ENCODE measurements at regions not wholly inside any gene's neighbourhood (a gene's known extent, or its start where the extent isn't known, plus 50 kb on each side); places are given as distances from the start of the nearest gene placed in this dataset.
A peak's percentile ranks its signal among the peaks of the same experiment; 100 is the strongest.
"Not testable (repeated sequence)": the region's sequence is repeated elsewhere in the genome, so short reads cannot be mapped to it uniquely, and the experiment has no call there.

DNA sequence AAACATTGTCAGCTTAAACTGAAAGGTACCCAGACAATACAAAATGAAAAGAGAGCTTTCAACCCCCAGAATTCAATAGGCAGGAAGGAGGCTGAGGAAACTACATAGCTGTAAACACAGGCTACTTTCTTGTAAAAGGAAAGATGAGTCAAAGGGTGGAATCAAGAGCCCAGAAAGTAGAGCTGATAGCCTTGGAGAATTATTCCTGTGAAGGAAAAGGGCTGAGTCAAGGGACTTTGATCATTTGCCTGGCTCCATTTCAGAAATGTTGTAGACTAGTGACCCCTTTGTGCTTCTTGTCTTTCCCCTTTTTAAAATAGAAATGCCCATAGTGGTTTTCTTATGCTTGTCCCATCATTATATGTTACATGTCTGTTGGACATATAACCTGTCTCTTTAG lies 597.6 kb downstream of the ADGRL2 start:
- no peak for DNase-seq (ENCODE audit: low read depth, low spot score)

DNA sequence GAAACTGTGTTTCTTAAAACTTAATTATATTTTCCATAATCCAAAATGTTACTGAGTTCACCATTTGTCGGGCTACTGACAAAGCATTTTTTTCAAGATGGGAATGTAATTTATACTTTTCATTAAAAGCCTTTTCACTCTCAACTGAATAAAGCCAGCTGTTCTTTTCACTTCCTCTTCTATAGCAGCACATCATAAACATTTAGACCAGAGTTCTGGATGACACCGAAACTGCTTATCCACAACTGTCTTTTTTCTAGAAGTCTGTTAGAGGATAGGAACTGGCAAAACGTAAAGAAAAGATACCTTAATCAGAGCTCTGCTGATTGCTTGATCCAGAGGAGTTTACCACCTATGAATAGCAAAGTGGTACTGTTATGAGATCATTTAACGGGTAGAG lies 594.7 kb downstream of the ADGRL2 start:
- H3K27ac ChIP-seq = no peak overlapping the region
- DNase-seq (ENCODE audit: low read depth, low spot score) = no peak

More for the DNA sequence above, 597.6 kb downstream of the ADGRL2 start:
- no peak overlapping the region for H3K27ac ChIP-seq

- no peak for DNase-seq (ENCODE audit: low read depth, low spot score)
- peak overlapping the region; percentile 66 for H3K27ac ChIP-seq
Measured at GRCh38 chr1:82392946-82393345, 592.2 kb downstream of the ADGRL2 start.

DNA sequence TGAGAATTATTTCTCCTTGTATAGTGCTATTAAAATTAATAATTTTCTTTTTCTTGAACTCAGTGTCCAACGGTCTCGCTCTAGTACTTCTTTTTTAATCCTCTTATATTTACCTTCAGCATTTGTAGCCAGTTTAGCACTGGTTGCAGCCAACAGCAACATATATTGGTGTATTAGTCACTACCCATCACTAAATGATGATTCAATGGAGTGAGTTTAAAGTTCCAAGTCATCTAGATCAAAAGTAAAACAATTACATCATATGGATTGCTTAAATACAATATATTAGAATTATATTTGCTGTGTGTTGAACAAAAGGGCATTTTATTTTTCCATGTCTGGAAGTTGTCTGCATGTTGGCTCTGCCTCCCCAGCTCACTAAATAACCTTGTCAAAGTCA lies 591.8 kb downstream of the ADGRL2 start:
- peak overlapping the region; percentile 66 for H3K27ac ChIP-seq
- DNase-seq (ENCODE audit: low read depth, low spot score) = peak; percentile 66

- DNase-seq (ENCODE audit: low read depth, low spot score) = no peak
- H3K27ac ChIP-seq = no peak overlapping the region
Measured at GRCh38 chr1:82391712-82392111, 591.0 kb downstream of the ADGRL2 start.

GRCh38 chr1:82390627-82391026 lies 589.9 kb downstream of the ADGRL2 start:
- H3K27ac ChIP-seq = no peak overlapping the region
- DNase-seq (ENCODE audit: low read depth, low spot score) = no peak

DNA sequence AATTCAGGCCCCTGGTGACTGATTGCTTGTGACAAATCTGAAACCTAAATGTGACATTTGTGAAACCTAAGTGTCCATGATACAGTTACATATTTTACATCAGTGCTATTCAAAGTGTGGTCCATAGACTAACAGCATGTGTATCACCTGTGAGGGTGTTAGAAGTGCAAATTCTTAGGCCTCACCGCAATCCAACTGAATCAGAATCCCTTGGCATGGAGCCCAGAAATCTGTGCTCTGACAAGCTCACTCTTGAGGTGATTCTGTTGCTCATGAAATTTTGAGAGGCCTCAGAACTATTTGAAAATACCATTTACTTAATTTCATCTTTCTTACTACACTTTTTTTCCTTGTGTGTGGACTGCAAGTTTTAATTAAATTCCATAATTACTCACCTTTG lies 587.9 kb downstream of the ADGRL2 start:
- H3K27ac ChIP-seq = no peak overlapping the region
- peak; percentile 93 for DNase-seq (ENCODE audit: low read depth, low spot score)

DNA sequence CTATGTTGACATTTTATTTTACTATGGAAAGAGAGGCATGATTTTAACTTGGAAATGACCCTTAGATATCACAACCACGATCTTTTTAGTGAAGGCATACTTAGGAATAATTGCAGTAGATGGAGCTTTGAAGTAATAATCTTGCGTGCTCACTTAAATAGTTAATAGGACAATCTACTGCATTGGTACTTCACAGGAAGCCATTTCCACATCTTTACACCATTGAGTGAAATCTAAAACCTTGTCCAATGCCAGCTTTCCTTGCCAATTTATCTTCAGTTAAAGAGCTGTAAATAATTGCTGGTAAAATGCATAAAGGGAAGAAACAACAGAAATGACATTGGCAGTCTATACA lies 586.3 kb downstream of the ADGRL2 start:
- DNase-seq (ENCODE audit: low read depth, low spot score) = no peak
- H3K27ac ChIP-seq = no peak overlapping the region

GRCh38 chr1:82386365-82387011 lies 585.8 kb downstream of the ADGRL2 start:
- no peak overlapping the region for H3K27ac ChIP-seq
- DNase-seq (ENCODE audit: low read depth, low spot score) = no peak

GRCh38 chr1:82384776-82385175 lies 584.0 kb downstream of the ADGRL2 start:
- DNase-seq (ENCODE audit: low read depth, low spot score) = no peak

GRCh38 chr1:82377201-82377884 lies 576.6 kb downstream of the ADGRL2 start:
- H3K27ac ChIP-seq = no peak overlapping the region
- DNase-seq (ENCODE audit: low read depth, low spot score) = no peak

More at GRCh38 chr1:82384776-82385175, 584.0 kb downstream of the ADGRL2 start:
- H3K27ac ChIP-seq = no peak overlapping the region

DNA sequence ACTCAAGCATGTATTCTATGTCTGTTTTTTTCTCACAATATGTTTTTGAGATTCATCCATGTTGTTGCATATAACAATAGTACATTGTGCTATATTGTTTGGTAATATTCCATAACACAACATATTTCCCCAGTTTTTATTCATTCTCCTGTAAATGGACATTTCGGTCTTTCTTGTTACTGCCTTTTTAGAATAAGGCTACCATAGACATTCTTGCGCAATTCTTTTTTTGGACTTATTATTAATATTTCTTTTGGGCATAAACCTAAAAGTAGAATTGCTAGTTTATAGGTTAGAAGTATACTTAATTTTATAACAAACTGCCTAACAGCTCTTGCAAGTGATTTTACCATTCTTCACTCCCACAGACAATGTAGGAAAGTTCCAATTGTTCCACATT lies 573.0 kb downstream of the ADGRL2 start:
- H3K27ac ChIP-seq = no peak overlapping the region
- DNase-seq (ENCODE audit: low read depth, low spot score) = no peak

GRCh38 chr1:82371844-82372498 lies 571.2 kb downstream of the ADGRL2 start:
- H3K27ac ChIP-seq = peak overlapping the region; percentile 32
- DNase-seq (ENCODE audit: low read depth, low spot score) = no peak

DNA sequence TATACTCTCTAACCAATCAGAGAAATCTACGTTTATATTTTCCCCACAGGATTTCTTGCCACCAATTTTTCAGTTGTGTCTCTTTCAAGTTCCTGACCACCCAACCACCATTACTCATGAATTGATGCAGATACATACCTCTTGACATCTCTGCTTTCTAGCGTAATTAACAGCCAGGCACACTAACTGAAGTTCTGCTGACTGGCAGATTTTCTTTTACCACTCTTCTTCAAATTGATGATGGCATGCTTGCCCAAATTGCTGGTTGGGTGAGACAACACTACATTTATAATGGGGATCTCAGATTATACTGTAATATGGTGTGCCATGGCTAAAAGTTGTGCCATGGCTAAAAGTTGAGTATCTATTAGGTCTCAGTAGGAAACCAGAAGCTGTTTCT lies 566.7 kb downstream of the ADGRL2 start:
- H3K27ac ChIP-seq = peak overlapping the region; percentile 81
- no peak for DNase-seq (ENCODE audit: low read depth, low spot score)

DNA sequence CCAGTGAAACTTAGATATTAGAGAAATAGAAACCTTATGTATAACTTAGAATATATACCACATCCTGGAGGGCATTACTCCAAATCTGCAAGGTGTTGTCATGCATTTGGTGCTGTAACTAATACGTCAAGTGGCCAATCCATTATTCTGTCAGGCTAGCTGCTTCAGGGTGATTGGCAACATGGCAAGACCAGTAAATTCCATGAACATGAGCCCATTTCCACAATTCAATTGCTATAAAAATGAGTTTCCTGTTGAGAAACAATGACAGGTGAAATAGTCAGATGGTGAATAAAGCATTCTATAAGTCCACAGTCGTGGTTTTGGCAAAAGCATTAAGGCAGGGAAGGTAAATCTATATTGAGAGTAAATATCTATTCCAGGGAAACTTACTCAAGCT lies 566.0 kb downstream of the ADGRL2 start:
- peak; percentile 79 for DNase-seq (ENCODE audit: low read depth, low spot score)
- H3K27ac ChIP-seq = peak overlapping the region; percentile 81

DNA sequence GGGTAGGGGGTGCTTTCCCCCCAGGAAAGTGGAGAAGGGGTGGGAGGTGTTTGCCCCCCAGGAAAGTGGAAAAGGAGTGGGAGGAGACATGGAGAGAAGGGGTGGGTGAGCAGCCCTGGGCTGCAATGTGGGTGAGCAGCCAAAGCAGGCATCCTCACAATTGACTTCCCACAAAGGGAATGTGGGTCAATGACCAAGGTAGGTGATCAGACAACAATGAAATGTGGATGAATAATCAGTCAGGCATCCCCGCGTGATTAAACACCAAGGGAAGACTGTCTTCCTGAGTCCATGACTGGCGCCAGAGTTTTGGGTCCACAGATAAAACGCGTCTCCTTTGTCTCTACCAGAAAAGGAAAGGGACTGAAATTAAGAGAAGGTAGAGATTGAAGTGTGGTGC lies 558.8 kb downstream of the ADGRL2 start:
- DNase-seq (ENCODE audit: low read depth, low spot score); H3K27ac ChIP-seq: not testable (repeated sequence)

GRCh38 chr1:82358706-82359105 lies 558.0 kb downstream of the ADGRL2 start:
- not testable (repeated sequence) for DNase-seq (ENCODE audit: low read depth, low spot score)

DNA sequence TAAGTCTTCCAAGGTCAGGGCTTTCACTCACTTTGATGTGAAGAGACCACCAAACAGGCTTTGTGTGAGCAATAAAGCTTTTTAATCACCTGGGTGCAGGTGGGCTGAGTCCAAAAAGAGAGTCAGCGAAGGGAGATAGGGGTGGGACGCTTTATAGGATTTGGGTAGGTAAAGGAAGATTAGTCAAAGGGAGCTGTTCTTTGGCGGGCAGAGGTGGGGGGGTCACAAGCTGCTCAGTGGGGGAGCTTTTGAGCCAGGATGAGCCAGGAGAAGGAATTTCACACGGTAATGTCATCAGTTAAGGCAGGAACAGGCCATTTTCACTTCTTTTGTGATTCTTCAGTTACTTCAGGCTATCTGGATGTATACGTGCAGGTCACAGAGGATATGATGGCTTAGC lies 553.8 kb downstream of the ADGRL2 start:
- not testable (repeated sequence) for H3K27ac ChIP-seq; DNase-seq (ENCODE audit: low read depth, low spot score)

More at GRCh38 chr1:82358706-82359105, 558.0 kb downstream of the ADGRL2 start:
- not testable (repeated sequence) for H3K27ac ChIP-seq

GRCh38 chr1:82348487-82348886 lies 547.8 kb downstream of the ADGRL2 start:
- no peak overlapping the region for H3K27ac ChIP-seq
- DNase-seq (ENCODE audit: low read depth, low spot score) = no peak

DNA sequence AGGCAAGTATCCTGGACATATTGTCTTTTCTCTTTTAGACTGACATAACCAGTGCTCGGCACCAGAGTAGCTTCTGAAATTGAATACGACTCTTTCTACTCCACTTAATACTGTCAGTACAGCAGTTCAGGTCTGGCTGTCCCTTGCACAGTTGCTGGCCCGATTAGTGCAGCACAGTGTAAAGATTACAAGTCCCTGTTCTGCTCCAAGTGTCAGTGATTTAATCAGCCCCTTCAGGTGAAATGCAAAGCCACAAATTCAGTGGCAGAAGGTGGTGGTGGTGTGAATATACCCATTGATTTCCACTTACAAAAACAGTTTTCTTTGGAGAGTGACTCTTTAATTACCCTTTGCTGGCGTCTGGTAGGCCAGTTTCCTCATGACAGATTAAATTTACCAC lies 545.4 kb downstream of the ADGRL2 start:
- no peak overlapping the region for H3K27ac ChIP-seq
- no peak for DNase-seq (ENCODE audit: low read depth, low spot score)

DNA sequence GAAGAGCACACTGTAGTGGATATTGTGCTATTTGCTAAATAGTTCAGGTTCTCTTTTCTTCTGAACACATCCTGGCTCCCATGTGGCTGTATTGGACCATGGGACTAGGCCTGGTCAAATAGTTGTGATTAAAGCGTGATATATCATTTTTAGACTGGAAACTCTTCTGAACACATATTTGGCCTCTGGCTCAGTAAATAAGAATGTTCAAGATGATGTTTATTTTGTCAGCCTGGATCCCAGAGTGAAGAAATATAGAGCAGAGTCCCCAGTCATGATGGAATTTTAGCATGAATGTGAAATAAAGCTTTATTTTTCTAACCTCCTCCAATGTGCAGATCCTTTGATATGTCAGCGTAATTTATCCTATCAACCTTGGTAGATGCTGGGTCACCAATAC lies 542.6 kb downstream of the ADGRL2 start:
- no peak overlapping the region for H3K27ac ChIP-seq
- DNase-seq (ENCODE audit: low read depth, low spot score) = no peak
